Sigmoid colon (tissue), 6 donors: ENCODE measurements at regions not wholly inside any gene's neighbourhood (a gene's known extent, or its start where the extent isn't known, plus 50 kb on each side); places are given as distances from the start of the nearest gene placed in this dataset.
"Not testable (repeated sequence)": the region's sequence is repeated elsewhere in the genome, so short reads cannot be mapped to it uniquely, and the experiment has no call there.

ENCODE experiments used
- DNase-seq: peaks from one replicate; pipeline ENCODE4 v3.0.0-alpha.2; 2019
- H3K27ac ChIP-seq, 4 donors: fragments of 200-600 bp; sonication (generic); one replicate each; pipeline ENCODE4 v1.5.1; 2016 to 2019; ENCODE audit warnings: mild to moderate bottlenecking in 1 of 4
- H3K27me3 ChIP-seq, 3 donors: fragments of 200-600 bp; sonication (generic); one replicate each; pipeline ENCODE4 v1.5.1; 2019; ENCODE audit warnings: mild to moderate bottlenecking in 1 of 3
- H3K36me3 ChIP-seq, 4 donors: fragments of 200-600 bp; sonication (generic); one replicate each; pipeline ENCODE4 v1.5.1; 2016 to 2019
- H3K4me1 ChIP-seq, 4 donors: fragments of 200-600 bp; sonication (generic); one replicate each; pipeline ENCODE4 v1.5.1; 2017 to 2019
- H3K4me3 ChIP-seq, 4 donors: fragments of 200-600 bp; sonication (generic); one replicate each; pipeline ENCODE4 v1.5.1; 2017 to 2019; ENCODE audit warnings: mild to moderate bottlenecking in 2 of 4, moderate library complexity in 1 of 4
- H3K9me3 ChIP-seq, 4 donors: fragments of 200-600 bp in 3 of 4; sonication (generic) in 3 of 4; one replicate each; pipeline versions ENCODE4 v1.5.1 to v1.6.1; 2013 to 2019
- WGBS, 2 donors: extraction: QIAGEN DNeasy Blood & Tissue Kit; methylation state at CpG; one replicate each; pipeline ENCODE4 v1.1.7; 2013; 5-methylcytosine and 5-hydroxymethylcytosine counted together
- intact Hi-C: fragments of 100-400 bp; cut with DNase I; formaldehyde crosslinking; loops from one replicate; pipeline ENCODE4 v1.15.1; 2023
- donor health status: healthy with polysubstance abuse.
- donor health status: healthy.

DNA sequence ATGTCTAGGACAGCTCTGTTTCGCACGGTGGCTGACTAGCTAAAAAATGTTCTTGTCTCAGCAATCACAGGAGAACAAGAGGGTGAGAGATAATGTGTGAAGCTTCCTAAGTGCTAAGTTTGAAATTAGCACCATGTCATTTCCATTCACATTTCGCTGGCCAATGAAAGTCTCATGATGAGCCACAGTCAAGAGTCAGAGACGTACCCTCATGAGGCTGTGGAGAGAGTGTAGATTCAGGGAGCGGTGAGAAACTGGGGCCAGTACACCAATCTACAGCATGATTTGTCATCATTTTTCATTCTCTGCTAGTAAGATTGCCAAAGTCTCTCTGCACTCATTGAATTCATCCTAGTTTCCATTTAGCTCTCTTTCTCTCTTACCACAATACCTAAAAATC lies 98.1 kb downstream of the FAM72C start:
- intact Hi-C loops: not testable (repeated sequence)

GRCh38 chr1:143870388-143870787 lies 101.4 kb downstream of the FAM72C start:
- H3K27me3 ChIP-seq, H3K4me3 ChIP-seq, H3K9me3 ChIP-seq, intact Hi-C loops, H3K4me1 ChIP-seq, DNase-seq, H3K36me3 ChIP-seq, H3K27ac ChIP-seq: not testable (repeated sequence)
- 88% methylated on average over 1 of the region's 1 CpG; no CpG with 5 or more reads in 1 of the 2 donors for WGBS, 2 donors

More for the DNA sequence above, 98.1 kb downstream of the FAM72C start:
- not testable (repeated sequence) for H3K27ac ChIP-seq, H3K36me3 ChIP-seq, H3K27me3 ChIP-seq, H3K4me1 ChIP-seq, H3K4me3 ChIP-seq, H3K9me3 ChIP-seq, DNase-seq
- WGBS, 2 donors: 88 to 90% methylated on average over 3 to 4 of the region's 5 CpGs

DNA sequence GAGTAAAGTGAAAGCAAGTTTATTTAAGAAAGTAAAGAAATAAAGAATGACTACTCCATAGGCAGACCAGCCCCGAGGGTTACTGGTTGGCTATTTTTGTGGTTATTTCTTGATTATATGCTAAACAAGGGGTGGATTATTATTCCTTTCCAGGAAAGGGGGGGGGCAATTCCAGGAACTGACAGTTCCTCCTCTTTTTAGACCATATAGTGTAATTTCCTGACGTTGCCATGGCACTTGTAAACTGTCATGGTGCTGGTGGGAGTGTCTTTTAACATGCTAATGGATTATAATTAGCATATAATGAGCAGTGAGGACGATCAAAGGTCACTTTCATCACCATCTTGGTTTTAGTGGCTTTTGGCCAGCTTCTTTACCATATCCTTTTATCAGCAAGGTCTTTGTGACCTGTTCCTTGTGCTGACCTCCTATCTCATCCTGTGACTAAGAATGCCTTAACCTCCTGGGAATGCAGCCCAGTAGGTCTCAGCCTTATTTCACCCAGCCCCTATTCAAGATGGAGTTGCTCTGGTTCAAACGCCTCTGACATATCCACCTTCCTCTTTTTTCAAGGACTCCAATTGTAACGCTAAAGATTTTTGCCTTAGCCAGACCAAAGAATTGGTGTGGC lies 104.1 kb downstream of the FAM72C start:
- H3K4me1 ChIP-seq, H3K4me3 ChIP-seq, H3K36me3 ChIP-seq, H3K27me3 ChIP-seq, H3K9me3 ChIP-seq, DNase-seq, intact Hi-C loops, H3K27ac ChIP-seq: not testable (repeated sequence)
- 11 to 14% methylated on average over 3 of the region's 5 CpGs for WGBS, 2 donors

DNA sequence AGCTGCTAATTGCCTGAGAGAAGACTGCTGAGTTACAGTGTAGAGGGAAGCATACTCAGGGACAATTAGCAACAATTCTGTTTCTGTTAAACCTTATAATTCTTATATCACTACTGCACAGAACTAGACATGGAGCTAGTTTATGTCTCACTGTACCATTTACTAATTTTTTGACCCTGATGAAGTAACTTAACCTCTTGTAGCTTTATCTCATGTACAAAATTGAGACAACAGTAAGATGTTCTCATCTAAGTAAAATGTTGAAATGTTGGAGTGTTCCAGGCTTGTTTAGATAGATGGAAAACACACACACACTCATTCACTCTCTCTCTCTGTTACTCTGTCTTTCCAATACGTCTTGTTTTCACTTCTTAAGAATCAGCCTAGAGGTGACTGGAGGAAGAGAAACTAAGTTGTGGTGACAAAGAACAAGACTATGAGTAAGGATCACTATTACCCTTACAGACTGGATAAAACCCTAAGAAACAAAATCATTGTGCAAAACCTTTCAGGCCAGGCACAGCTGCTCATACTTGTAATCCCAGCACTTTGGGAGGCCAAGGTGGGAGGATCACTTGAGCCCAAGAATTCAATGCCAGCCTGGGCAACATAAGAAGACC lies 107.8 kb downstream of the FAM72C start:
- intact Hi-C loops, DNase-seq, H3K9me3 ChIP-seq, H3K27me3 ChIP-seq, H3K4me3 ChIP-seq, H3K4me1 ChIP-seq, H3K27ac ChIP-seq, H3K36me3 ChIP-seq: not testable (repeated sequence)
- 46 to 68% methylated on average over 1 of the region's 1 CpG for WGBS, 2 donors

GRCh38 chr1:143862722-143863121 lies 109.1 kb downstream of the FAM72C start:
- H3K9me3 ChIP-seq, H3K4me1 ChIP-seq, DNase-seq, H3K27me3 ChIP-seq, H3K27ac ChIP-seq, intact Hi-C loops, H3K36me3 ChIP-seq, H3K4me3 ChIP-seq: not testable (repeated sequence)
- WGBS, 2 donors: 73 to 90% methylated on average over 3 to 4 of the region's 4 CpGs

- no CpG with 5 or more reads among the region's 1 CpG for WGBS, 2 donors
- H3K36me3 ChIP-seq, intact Hi-C loops, H3K9me3 ChIP-seq, H3K27me3 ChIP-seq, H3K4me1 ChIP-seq, H3K27ac ChIP-seq, H3K4me3 ChIP-seq, DNase-seq: not testable (repeated sequence)
Measured at GRCh38 chr1:143861306-143861705, 110.5 kb downstream of the FAM72C start.

- H3K9me3 ChIP-seq, H3K4me1 ChIP-seq, DNase-seq, H3K4me3 ChIP-seq, H3K27ac ChIP-seq, H3K27me3 ChIP-seq, H3K36me3 ChIP-seq, intact Hi-C loops: not testable (repeated sequence)
- no CpG with 5 or more reads among the region's 1 CpG for WGBS, 2 donors
Measured at GRCh38 chr1:143855867-143856266, 115.9 kb downstream of the FAM72C start.

DNA sequence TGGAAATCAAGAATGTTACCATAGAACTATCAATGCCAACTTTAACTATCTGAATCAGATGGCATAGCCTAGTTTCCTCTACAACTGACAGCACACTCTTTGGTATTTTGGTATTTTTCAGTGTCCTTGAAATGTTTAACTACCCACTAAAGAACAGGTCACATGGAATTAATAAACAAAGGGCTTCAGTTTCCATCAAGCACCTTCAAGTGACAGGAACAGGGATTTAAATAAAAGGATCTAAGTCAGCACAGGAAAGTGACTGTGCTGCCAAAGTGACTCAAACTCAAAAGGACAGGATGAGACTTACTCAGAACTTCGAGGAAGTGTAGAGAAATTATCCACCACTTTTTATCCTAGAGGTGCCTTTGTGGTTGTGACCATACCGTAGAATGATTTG lies 117.7 kb downstream of the FAM72C start:
- H3K27ac ChIP-seq, H3K27me3 ChIP-seq, H3K4me1 ChIP-seq, H3K4me3 ChIP-seq, intact Hi-C loops, DNase-seq, H3K36me3 ChIP-seq, H3K9me3 ChIP-seq: not testable (repeated sequence)
- 93 to 100% methylated on average over 1 of the region's 2 CpGs for WGBS, 2 donors

GRCh38 chr1:143850637-143851036 lies 121.1 kb downstream of the FAM72C start:
- H3K27me3 ChIP-seq, H3K4me1 ChIP-seq, H3K9me3 ChIP-seq, intact Hi-C loops, H3K4me3 ChIP-seq, DNase-seq, H3K27ac ChIP-seq, H3K36me3 ChIP-seq: not testable (repeated sequence)
- 84 to 93% methylated on average over 2 of the region's 2 CpGs for WGBS, 2 donors

DNA sequence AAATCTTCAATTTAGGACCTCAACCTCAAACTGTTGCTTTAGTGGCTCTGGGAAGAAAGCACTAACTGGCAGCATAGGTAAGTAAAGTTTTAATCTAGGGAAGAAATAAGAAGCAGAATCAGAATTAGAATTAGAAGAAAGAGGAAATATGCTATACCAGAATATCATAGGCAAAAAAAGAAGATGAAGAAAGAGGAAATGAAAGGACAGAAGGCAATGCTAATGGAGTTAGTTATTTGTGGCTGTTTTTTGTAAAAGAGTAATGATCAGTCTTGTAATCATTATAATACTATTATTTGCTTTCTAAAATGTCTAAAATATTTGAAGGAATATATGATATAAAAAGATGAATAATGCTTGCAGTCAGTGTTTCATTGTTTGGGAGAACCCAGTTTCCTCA lies 122.9 kb downstream of the FAM72C start:
- H3K4me3 ChIP-seq, DNase-seq, H3K36me3 ChIP-seq, H3K27ac ChIP-seq, intact Hi-C loops, H3K9me3 ChIP-seq, H3K27me3 ChIP-seq, H3K4me1 ChIP-seq: not testable (repeated sequence)

- H3K4me1 ChIP-seq, H3K9me3 ChIP-seq, DNase-seq, H3K36me3 ChIP-seq, intact Hi-C loops, H3K27me3 ChIP-seq, H3K4me3 ChIP-seq, H3K27ac ChIP-seq: not testable (repeated sequence)
- 100% methylated on average over 1 of the region's 1 CpG; no CpG with 5 or more reads in 1 of the 2 donors for WGBS, 2 donors
Measured at GRCh38 chr1:143845193-143845592, 126.6 kb downstream of the FAM72C start.

DNA sequence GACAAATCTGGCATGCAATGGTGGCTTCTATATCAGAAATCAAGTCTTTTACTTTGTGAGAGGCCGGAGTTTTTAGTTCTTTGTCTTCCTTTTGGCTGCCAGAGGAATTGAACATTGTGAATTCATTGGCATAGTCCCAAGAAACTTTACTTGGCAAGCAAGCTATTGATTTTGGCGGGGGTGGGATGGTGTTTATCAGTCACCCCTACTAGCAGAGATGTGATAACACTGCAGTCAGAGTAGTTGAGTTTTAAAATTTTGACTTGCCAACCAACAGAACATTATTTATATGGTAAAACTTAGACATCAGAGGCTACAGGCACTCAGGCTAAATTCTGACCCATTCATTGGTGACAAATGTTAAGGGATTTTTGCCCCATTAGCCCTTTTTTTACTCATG lies 129.7 kb downstream of the FAM72C start:
- H3K9me3 ChIP-seq, H3K27me3 ChIP-seq, H3K27ac ChIP-seq, H3K4me1 ChIP-seq, H3K36me3 ChIP-seq, intact Hi-C loops, H3K4me3 ChIP-seq, DNase-seq: not testable (repeated sequence)
- WGBS, 2 donors: 27 to 57% methylated on average over 1 of the region's 2 CpGs

- H3K9me3 ChIP-seq, H3K4me1 ChIP-seq, H3K36me3 ChIP-seq, H3K27me3 ChIP-seq, DNase-seq, H3K4me3 ChIP-seq, H3K27ac ChIP-seq, intact Hi-C loops: not testable (repeated sequence)
- WGBS, 2 donors: 13 to 16% methylated on average over 4 to 5 of the region's 32 CpGs
Measured at GRCh38 chr1:143839182-143839581, 132.6 kb downstream of the FAM72C start.

DNA sequence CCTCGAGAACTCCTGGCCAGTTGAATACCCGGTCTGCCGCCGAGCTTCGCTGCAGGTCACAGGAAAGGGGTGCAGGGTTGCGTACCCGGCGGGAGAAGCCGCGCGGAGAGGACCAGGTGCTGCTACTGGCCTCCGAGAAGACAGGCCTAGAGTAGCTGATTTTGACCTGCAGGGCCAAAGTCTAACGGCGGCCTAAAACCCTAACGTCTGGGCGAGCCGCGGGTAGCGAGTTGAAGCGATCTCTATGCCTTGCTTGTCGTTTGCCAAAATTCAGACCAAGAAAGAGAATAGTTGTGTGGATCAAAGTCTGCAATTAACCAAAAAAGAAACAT lies 133.2 kb downstream of the FAM72C start:
- H3K9me3 ChIP-seq, H3K27ac ChIP-seq, H3K4me3 ChIP-seq, H3K27me3 ChIP-seq, DNase-seq, H3K36me3 ChIP-seq, intact Hi-C loops, H3K4me1 ChIP-seq: not testable (repeated sequence)
- 8 to 10% methylated on average over 2 of the region's 21 CpGs for WGBS, 2 donors
